ENCODE measurements at regions not wholly inside any gene's neighbourhood (a gene's known extent, or its start where the extent isn't known, plus 50 kb on each side); places are given as distances from the start of the nearest gene placed in this dataset.
"Not testable (repeated sequence)": the region's sequence is repeated elsewhere in the genome, so short reads cannot be mapped to it uniquely, and the experiment has no call there.

DNA sequence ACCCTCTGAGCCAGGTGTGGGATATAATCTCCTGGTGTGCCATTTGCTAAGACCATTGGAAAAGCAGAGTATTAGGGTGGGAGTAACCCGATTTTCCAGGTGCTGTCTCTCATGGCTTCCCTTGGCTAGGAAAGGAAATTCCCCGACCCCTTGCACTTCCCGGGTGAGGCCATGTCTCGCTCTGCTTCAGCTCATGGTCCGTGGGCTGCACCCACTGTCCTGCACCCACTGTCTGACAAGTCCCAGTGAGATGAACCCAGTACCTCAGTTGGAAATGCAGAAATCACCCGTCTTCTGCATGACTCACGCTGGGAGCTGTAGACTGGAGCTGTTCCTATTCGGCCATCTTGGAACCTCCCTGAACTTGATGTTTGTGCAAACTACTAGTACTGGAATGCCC is 828.5 kb upstream of the CDH6 start:
- H3K4me3 ChIP-seq (ENCODE audit: low read depth in 1 of 2, low read length in 2 of 2); H3K27me3 ChIP-seq (ENCODE audit: low read depth, low read length); H3K4me1 ChIP-seq (ENCODE audit: control insufficient read depth in 1 of 2, insufficient read depth in 2 of 2, low read length in 2 of 2); H3K27ac ChIP-seq (ENCODE audit: low read length); H3K36me3 ChIP-seq (ENCODE audit: control insufficient read depth in 1 of 2, insufficient read depth in 2 of 2, low read length in 2 of 2); H3K9me3 ChIP-seq (ENCODE audit: control insufficient read depth in 1 of 2, low read length in 2 of 2): not testable (repeated sequence)

DNA sequence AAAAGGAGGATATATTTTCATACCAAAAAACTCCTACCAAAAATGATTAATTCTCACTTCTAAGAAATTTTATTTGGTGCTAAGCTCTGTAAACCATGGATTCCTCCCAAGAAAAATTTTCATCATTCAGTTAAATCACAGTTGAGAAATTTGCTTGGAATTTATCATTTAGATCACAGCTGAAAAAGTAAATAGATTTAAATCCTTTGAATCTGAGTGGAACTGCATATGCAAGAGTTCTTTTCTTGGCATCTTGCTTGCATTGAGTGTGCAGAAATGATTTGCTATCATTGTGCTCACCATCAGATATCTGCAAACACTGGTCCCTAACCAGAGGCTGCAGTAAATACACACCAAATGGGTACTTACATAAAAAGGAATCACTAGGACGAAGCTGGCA is 836.1 kb upstream of the CDH6 start:
- Histone ChIP-seq H3K4me1 (ENCODE audit: control insufficient read depth in 1 of 2, insufficient read depth in 2 of 2, low read length in 2 of 2) (no peaks in the 10 kb centered on the region), H3K9me3 (ENCODE audit: control insufficient read depth in 1 of 2, low read length in 2 of 2) (peaks cover 0 to 4% of the 10 kb centered on the region in 2 donors), H3K27me3 (ENCODE audit: low read depth, low read length) (no peaks in the 10 kb centered on the region), H3K27ac (ENCODE audit: low read length) (no peak overlapping the region), H3K36me3 (ENCODE audit: control insufficient read depth in 1 of 2, insufficient read depth in 2 of 2, low read length in 2 of 2) (no peaks in the 10 kb centered on the region), H3K4me3 (ENCODE audit: low read depth in 1 of 2, low read length in 2 of 2) (no peak overlapping the region)

DNA sequence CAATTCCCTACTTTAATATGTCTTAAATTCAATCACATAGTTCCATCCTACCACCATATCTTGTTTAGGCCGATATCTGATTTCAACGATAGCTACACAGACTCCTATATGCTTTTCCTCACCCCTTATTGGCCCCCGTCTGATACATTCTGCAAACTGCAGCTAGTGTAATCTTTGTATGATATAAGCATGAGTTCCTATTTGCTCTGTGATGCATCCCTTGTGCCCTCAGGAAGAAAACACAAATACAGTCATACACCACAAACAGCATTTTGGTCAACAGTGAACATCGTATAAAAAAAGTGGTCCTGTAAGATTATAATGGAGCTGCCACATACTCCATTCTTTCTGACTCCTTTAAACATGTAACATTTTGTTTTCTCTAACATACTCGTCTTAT is 837.8 kb upstream of the CDH6 start:
- H3K4me1 ChIP-seq (ENCODE audit: control insufficient read depth in 1 of 2, insufficient read depth in 2 of 2, low read length in 2 of 2): no peaks in the 10 kb centered on the region
- no peaks in the 10 kb centered on the region for H3K27me3 ChIP-seq (ENCODE audit: low read depth, low read length)
- peaks cover 0 to 4% of the 10 kb centered on the region in 2 donors for H3K9me3 ChIP-seq (ENCODE audit: control insufficient read depth in 1 of 2, low read length in 2 of 2)
- no peaks in the 10 kb centered on the region for H3K36me3 ChIP-seq (ENCODE audit: control insufficient read depth in 1 of 2, insufficient read depth in 2 of 2, low read length in 2 of 2)
- no peak overlapping the region for H3K4me3 ChIP-seq (ENCODE audit: low read depth in 1 of 2, low read length in 2 of 2)
- no peak overlapping the region for H3K27ac ChIP-seq (ENCODE audit: low read length)

DNA sequence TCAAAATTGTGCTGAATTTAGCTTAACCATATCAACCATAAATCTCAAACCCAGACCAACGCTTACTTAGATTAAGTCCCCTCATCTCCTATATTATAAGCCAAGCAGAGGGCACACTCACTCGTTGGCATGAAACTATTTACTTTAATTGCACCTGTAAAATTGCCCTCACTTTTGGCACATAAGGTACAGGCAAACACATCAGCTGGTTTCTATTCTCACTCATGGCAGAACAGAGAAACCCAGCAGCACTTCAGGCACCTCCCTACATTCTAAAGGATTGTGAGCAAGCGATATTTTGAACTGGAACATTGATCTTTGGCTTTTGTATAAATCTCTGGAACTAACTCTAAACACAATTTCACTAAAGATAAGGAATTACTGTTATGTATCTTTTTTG is 845.6 kb upstream of the CDH6 start:
- no peaks in the 10 kb centered on the region for H3K4me1 ChIP-seq (ENCODE audit: control insufficient read depth in 1 of 2, insufficient read depth in 2 of 2, low read length in 2 of 2)
- no peak overlapping the region for H3K4me3 ChIP-seq (ENCODE audit: low read depth in 1 of 2, low read length in 2 of 2)

DNA sequence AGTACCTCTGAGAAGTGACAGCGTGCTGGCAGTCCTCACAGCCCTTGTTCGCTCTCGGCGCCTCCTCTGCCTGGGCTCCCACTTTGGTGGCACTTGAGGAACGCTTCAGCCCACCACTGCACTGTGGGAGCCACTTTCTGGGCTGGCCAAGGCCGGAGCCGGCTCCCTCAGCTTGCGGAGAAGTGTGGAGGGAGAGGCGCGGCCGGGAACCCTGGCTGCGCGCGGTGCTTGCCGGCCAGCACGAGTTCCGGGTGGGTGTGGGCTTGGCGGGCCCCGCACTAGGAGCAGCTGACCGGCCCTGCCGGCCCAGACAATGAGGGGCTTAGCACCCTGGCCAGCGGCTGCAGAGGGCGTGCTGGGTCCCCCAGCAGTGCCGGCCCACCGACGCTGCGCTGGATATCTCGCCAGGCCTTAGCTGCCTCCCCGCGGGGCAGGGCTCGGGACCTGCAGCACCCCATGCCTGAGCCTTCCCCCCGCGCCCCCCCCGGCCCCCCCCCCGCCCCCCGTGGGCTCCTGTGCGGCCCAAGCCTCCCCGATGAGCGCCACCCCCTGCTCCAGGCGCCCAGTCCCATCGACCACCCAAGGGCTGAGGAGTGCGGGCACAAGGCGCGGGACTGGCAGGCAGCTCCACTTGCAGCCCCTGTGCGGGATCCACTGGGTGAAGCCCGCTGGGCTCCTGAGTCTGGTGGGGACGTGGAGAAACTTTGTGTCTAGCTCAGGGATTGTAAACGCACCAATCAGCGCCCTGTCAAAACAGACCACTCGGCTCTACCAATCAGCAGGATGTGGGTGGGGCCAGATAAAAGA is 847.7 kb upstream of the CDH6 start:
- not testable (repeated sequence) for H3K4me1 ChIP-seq (ENCODE audit: control insufficient read depth in 1 of 2, insufficient read depth in 2 of 2, low read length in 2 of 2); H3K9me3 ChIP-seq (ENCODE audit: control insufficient read depth in 1 of 2, low read length in 2 of 2); H3K27ac ChIP-seq (ENCODE audit: low read length); H3K4me3 ChIP-seq (ENCODE audit: low read depth in 1 of 2, low read length in 2 of 2); H3K36me3 ChIP-seq (ENCODE audit: control insufficient read depth in 1 of 2, insufficient read depth in 2 of 2, low read length in 2 of 2); H3K27me3 ChIP-seq (ENCODE audit: low read depth, low read length)

More for the DNA sequence above, 845.6 kb upstream of the CDH6 start:
- no peaks in the 10 kb centered on the region for H3K9me3 ChIP-seq (ENCODE audit: control insufficient read depth in 1 of 2, low read length in 2 of 2)
- H3K27me3 ChIP-seq (ENCODE audit: low read depth, low read length): no peaks in the 10 kb centered on the region
- H3K27ac ChIP-seq (ENCODE audit: low read length): no peak overlapping the region
- H3K36me3 ChIP-seq (ENCODE audit: control insufficient read depth in 1 of 2, insufficient read depth in 2 of 2, low read length in 2 of 2): no peaks in the 10 kb centered on the region

DNA sequence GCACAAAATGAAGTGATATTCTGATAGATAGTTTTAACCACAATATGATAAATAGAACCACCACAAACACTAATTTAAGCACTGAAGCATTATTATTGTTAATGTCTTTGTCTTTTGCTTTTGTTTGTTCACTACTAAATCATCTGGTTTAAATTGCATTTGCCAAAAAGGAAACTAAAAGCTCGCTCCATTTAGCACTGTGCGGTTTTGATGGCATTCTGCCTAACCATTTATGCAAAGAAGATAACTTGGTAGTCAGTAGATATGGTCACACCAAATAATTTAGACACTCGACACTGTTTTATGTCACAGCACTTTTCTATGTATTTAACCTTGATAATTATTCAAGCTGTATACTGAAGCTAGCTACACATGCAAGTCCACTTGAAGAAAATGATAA is 849.8 kb upstream of the CDH6 start:
- H3K36me3 ChIP-seq (ENCODE audit: control insufficient read depth in 1 of 2, insufficient read depth in 2 of 2, low read length in 2 of 2): no peaks in the 10 kb centered on the region
- no peak overlapping the region for H3K4me3 ChIP-seq (ENCODE audit: low read depth in 1 of 2, low read length in 2 of 2)
- H3K27me3 ChIP-seq (ENCODE audit: low read depth, low read length): no peaks in the 10 kb centered on the region
- H3K4me1 ChIP-seq (ENCODE audit: control insufficient read depth in 1 of 2, insufficient read depth in 2 of 2, low read length in 2 of 2): no peaks in the 10 kb centered on the region
- no peak overlapping the region for H3K27ac ChIP-seq (ENCODE audit: low read length)
- H3K9me3 ChIP-seq (ENCODE audit: control insufficient read depth in 1 of 2, low read length in 2 of 2): no peaks in the 10 kb centered on the region

DNA sequence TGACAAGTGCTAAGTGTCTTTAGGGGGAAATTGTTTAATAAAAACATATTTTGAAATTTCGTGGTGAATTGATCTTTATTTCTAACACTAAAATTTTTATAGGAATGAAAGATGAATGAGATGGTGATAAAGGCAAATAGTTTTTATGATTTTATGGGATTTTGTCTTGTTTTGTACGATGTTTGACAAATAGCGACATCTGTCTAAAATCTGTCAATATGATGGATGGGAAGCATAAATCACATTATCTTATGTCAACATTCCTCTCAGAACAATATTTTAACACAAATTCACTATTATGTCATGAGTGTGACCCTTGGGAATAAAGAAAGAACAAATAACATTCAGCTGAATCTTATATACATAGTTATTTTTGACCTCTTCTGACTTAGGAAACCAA is 852.0 kb upstream of the CDH6 start:
- Histone ChIP-seq H3K36me3 (ENCODE audit: control insufficient read depth in 1 of 2, insufficient read depth in 2 of 2, low read length in 2 of 2) (no peaks in the 10 kb centered on the region), H3K27me3 (ENCODE audit: low read depth, low read length) (no peaks in the 10 kb centered on the region), H3K9me3 (ENCODE audit: control insufficient read depth in 1 of 2, low read length in 2 of 2) (no peaks in the 10 kb centered on the region), H3K4me3 (ENCODE audit: low read depth in 1 of 2, low read length in 2 of 2) (no peak overlapping the region), H3K27ac (ENCODE audit: low read length) (no peak overlapping the region), H3K4me1 (ENCODE audit: control insufficient read depth in 1 of 2, insufficient read depth in 2 of 2, low read length in 2 of 2) (no peaks in the 10 kb centered on the region)

DNA sequence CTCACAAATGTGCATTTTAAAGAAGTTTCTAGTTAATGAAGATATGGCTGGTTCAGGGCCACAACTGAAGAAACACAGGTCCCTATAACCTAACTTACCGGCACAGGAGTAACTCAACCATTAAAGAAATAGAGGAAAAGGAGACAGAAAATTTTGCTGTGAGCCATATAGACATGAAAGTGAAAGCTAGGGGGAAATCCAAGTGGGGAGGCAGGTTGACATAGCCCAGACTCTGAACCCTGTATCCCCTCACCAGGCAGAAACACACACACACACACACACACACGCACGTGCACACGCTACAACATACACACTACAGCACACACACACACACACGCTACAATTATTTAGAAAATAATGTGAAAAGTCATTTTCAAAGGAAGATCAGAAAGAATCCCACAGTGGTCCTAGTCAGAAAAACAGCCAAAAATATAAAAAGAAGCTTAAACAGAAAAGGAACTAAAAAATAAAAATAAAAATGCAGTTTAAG is 856.4 kb upstream of the CDH6 start:
- no peaks in the 10 kb centered on the region for H3K27me3 ChIP-seq (ENCODE audit: low read depth, low read length)
- H3K36me3 ChIP-seq (ENCODE audit: control insufficient read depth in 1 of 2, insufficient read depth in 2 of 2, low read length in 2 of 2): no peaks in the 10 kb centered on the region
- no peaks in the 10 kb centered on the region for H3K9me3 ChIP-seq (ENCODE audit: control insufficient read depth in 1 of 2, low read length in 2 of 2)
- H3K4me1 ChIP-seq (ENCODE audit: control insufficient read depth in 1 of 2, insufficient read depth in 2 of 2, low read length in 2 of 2): no peaks in the 10 kb centered on the region
- no peak overlapping the region for H3K4me3 ChIP-seq (ENCODE audit: low read depth in 1 of 2, low read length in 2 of 2)
- no peak overlapping the region for H3K27ac ChIP-seq (ENCODE audit: low read length)

DNA sequence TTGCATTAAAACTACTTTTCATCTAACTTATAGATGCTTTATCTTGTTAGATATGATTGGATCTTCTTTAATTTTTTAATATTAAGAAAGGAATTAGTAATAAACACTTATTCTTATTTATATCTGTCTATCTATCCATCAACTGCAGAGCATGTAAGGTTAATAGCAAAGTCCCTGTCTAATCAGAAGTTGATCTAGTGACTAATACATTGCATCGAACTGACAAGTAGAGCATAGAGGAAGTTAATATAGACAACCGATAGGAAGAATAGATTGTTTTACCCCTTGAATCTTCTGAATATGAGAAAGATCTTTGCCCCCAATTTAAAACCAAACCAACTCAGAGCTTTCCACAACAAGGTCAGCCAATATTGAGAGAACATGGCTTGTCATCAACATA is 862.0 kb upstream of the CDH6 start:
- Histone ChIP-seq H3K27ac (ENCODE audit: low read length) (no peak overlapping the region), H3K9me3 (ENCODE audit: control insufficient read depth in 1 of 2, low read length in 2 of 2) (no peaks in the 10 kb centered on the region), H3K27me3 (ENCODE audit: low read depth, low read length) (no peaks in the 10 kb centered on the region), H3K4me3 (ENCODE audit: low read depth in 1 of 2, low read length in 2 of 2) (no peak overlapping the region), H3K36me3 (ENCODE audit: control insufficient read depth in 1 of 2, insufficient read depth in 2 of 2, low read length in 2 of 2) (no peaks in the 10 kb centered on the region), H3K4me1 (ENCODE audit: control insufficient read depth in 1 of 2, insufficient read depth in 2 of 2, low read length in 2 of 2) (no peaks in the 10 kb centered on the region)

DNA sequence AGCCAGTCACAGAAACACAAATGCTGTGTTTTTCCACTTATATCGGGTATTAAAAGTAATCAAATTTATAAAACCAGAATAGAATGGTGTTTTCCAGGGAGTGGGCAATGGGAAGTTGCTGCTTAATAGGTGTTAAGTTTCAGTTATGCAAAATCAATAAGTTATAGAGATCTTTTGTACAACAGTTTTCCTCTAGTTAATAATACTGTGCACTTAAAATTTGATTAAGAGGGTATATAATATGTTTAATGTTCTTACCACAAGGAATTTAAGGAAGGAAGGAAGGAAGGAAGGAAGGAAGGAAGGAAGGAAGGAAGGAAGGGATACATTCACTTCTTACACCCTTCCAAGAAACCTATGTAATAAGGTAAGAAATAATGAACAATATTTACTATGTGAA is 867.7 kb upstream of the CDH6 start:
- Histone ChIP-seq H3K36me3 (ENCODE audit: control insufficient read depth in 1 of 2, insufficient read depth in 2 of 2, low read length in 2 of 2) (no peaks in the 10 kb centered on the region), H3K27ac (ENCODE audit: low read length) (no peak overlapping the region), H3K4me3 (ENCODE audit: low read depth in 1 of 2, low read length in 2 of 2) (no peak overlapping the region), H3K9me3 (ENCODE audit: control insufficient read depth in 1 of 2, low read length in 2 of 2) (no peaks in the 10 kb centered on the region), H3K27me3 (ENCODE audit: low read depth, low read length) (no peaks in the 10 kb centered on the region), H3K4me1 (ENCODE audit: control insufficient read depth in 1 of 2, insufficient read depth in 2 of 2, low read length in 2 of 2) (no peaks in the 10 kb centered on the region)

DNA sequence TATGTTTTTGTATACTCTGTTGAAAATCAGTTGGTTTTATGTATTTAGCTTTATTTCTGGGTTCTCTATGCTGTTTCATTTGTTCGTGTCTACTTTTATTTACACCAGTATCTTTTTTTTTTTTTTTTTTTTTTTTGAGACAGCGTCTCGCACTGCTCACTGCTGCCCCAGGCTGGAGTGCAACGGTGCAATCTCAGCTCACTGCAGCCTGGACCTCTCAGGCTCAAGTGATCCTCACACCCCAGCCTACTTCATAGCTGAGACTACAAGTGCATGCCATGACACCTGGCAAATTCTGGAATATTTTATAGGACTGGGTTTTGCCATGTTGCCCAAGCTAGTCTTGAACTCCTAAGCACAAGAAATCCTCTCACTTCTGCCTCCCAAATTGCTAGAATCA is 869.4 kb upstream of the CDH6 start:
- Histone ChIP-seq H3K36me3 (ENCODE audit: control insufficient read depth in 1 of 2, insufficient read depth in 2 of 2, low read length in 2 of 2) (no peaks in the 10 kb centered on the region), H3K27ac (ENCODE audit: low read length) (no peak overlapping the region), H3K4me3 (ENCODE audit: low read depth in 1 of 2, low read length in 2 of 2) (no peak overlapping the region), H3K27me3 (ENCODE audit: low read depth, low read length) (no peaks in the 10 kb centered on the region), H3K9me3 (ENCODE audit: control insufficient read depth in 1 of 2, low read length in 2 of 2) (no peaks in the 10 kb centered on the region), H3K4me1 (ENCODE audit: control insufficient read depth in 1 of 2, insufficient read depth in 2 of 2, low read length in 2 of 2) (no peaks in the 10 kb centered on the region)

DNA sequence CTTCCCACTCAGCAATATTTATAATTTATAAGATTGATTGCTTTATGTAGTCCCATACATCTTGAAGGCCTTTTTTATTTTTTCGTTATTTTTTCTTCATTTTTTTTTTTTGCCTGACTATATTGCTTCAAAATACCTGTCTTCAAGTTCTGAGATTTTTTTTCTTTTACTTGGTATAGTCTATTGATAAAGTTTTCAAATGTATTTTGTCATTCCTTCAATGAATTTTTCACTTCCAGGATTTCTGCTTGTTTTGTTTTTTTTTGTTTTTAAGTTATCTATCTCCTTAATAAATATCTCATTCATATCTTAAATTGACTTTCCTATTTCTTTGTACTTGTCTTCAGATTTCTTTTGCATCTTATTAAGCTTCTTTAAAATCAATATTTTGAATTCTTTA is 905.6 kb upstream of the CDH6 start:
- no peak overlapping the region for H3K4me3 ChIP-seq (ENCODE audit: low read depth in 1 of 2, low read length in 2 of 2)
- H3K27me3 ChIP-seq (ENCODE audit: low read depth, low read length): no peaks in the 10 kb centered on the region
- no peaks in the 10 kb centered on the region for H3K36me3 ChIP-seq (ENCODE audit: control insufficient read depth in 1 of 2, insufficient read depth in 2 of 2, low read length in 2 of 2)
- H3K27ac ChIP-seq (ENCODE audit: low read length): no peak overlapping the region
- peaks cover 5 to 6% of the 10 kb centered on the region in 2 donors for H3K9me3 ChIP-seq (ENCODE audit: control insufficient read depth in 1 of 2, low read length in 2 of 2)
- no peaks in the 10 kb centered on the region for H3K4me1 ChIP-seq (ENCODE audit: control insufficient read depth in 1 of 2, insufficient read depth in 2 of 2, low read length in 2 of 2)

Data from muscle layer of duodenum (tissue), 2 donors.